HG02943 (cell line): ENCODE measurements at regions not wholly inside any gene's neighbourhood (a gene's known extent, or its start where the extent isn't known, plus 50 kb on each side); places are given as distances from the start of the nearest gene placed in this dataset.

Experiments used
- ATAC-seq: cut with Tn5 transposase; IDR thresholded peaks from one replicate; pipeline ENCODE4 v1.9.1; 2021; ENCODE audit warnings: mild to moderate bottlenecking, low read depth, moderate library complexity; ENCODE audit not compliant: unreplicated experiment

- no peak for ATAC-seq
Measured at GRCh38 chr12:87846045-87846444, 183.2 kb downstream of the C12orf50 start.

DNA sequence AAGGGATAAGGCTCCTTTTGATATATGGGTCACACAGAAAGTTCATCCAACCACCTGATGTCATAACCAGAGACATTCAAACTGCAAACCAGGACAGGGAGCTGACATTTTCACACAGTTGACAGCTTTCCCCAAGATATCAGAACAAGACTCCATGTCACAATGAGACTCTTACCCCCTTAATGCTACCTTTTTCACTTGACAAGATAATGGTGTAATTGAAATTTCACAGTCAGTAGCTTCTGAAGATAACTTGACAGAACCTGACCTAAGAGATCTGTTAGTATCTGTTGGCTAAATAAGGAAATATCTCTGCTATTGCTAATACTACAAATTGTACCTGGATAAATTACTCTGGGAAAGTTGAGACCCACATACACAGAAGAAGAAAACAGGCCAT is 187.3 kb downstream of the C12orf50 start:
- ATAC-seq: no peak

GRCh38 chr12:87836190-87836589 is 193.0 kb downstream of the C12orf50 start:
- no peak for ATAC-seq

DNA sequence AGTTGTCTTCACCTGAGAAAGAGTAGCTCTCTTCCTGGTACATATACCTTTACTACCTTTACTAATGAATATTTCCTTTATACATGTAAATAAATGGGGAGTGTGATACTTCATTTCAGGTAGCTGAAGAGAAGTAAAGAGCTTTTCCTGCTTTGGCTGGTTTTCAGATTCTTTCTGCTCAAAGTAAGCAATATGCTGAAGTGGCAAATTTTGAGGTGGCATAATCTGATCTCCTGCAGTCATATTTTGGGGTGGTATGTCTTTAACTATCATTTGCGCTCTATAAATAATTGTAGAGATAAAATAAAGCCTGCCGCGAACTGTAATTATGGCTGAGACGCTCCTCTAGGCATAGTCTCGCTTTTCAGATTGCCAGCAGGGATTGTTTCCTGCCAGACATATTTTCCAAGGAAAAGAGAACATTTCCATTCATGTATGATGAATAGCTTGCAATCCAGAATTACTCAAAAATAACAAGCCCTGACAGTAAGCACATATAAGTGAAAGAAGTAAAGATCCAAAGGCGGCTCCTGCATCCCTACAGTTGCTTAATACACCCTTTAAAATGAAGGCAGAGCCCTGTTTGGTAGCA is 200.7 kb downstream of the C12orf50 start:
- ATAC-seq: no peak

GRCh38 chr12:87827638-87828264 is 201.4 kb downstream of the C12orf50 start:
- no peak for ATAC-seq

GRCh38 chr12:87822923-87823322 is 206.3 kb downstream of the C12orf50 start:
- ATAC-seq: no peak

DNA sequence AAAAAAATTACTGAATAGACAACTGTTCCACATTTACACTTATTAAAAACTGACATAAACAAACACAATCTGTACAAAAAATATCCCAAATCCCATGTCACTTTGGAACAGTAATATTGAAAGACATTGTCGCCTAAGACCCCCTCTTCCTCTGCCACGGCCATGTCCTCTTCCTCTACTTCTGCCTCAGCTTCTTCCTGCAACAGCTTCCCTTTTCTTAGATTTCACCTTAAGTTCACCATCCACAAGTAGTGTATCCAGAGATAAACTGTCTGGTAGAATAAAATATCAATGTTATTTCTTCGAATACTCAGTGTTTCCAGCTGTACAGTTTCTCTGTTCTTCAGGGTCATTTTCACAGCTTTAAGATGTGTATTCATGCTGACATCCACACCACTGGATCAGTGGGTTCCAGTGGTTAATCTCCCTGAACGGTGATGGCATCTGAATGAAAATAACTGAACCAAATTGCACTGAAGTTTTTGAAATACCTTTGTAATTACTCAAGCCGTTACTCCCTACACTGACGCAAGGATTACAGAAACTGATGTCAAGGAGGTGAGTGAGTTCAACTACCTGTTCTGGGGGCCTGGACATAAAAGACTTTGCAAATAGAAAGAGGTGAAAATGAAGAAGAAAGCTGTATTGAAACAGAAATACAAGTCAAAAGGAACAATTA is 208.5 kb downstream of the C12orf50 start:
- ATAC-seq: no peak

DNA sequence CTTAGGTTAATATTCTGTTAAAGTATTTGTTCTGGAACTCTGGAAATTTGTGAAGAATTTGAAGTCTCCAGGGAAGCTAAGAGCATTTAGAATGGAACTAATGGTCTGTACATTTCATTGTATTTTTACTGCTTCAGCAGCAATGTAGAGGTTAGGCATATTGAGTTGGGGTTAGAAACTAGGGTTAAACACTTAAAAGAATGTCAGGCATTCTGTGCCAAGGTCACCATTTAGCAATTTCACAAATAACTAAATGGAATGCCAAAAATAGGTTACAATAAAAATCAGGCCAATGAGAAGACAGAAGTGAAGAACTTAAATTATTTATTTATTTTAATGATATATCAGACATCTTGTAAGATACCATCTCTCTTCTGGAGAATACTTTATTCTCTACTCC is 210.8 kb downstream of the C12orf50 start:
- no peak for ATAC-seq

- ATAC-seq: no peak
Measured at GRCh38 chr12:87815771-87816585, 213.2 kb downstream of the C12orf50 start.

DNA sequence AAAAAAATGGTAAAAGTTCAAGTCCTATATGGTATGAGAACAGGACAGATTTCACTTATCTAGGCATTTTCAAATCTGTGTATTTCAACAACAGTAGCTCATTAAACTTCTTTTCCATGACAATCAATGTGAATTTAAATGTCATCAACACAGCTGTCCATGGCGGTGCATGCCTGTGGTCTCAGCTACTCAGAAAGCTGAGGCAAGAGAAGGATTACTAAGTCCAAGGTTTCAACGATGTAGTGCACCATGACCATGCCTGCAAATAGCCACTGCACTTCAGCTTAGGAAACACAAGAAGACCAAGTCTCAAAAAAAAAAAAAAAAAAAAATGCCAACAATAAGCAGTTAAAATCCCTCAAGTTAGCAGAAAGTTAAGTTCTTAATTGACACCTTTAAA is 214.6 kb downstream of the C12orf50 start:
- no peak for ATAC-seq

- no peak for ATAC-seq
Measured at GRCh38 chr12:87813476-87814234, 215.5 kb downstream of the C12orf50 start.

DNA sequence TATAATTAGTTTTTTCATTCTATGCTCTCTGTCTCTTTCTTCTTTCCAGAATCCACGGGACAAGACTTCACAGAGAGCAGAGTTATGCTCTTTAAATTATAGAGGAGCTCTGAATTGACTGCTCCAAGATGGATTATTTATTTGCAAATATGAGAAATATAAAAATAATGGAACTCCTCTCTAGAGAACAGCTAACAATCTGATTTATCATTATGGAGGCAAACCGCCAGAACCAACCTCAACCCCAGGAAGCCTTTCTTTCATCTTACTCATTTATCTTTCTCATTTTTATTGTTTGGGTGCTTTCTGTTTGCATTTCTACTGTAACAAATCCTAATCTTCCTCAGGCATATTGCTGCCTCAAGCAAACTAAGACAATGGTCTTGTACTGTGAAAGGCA is 216.5 kb downstream of the C12orf50 start:
- no peak for ATAC-seq

DNA sequence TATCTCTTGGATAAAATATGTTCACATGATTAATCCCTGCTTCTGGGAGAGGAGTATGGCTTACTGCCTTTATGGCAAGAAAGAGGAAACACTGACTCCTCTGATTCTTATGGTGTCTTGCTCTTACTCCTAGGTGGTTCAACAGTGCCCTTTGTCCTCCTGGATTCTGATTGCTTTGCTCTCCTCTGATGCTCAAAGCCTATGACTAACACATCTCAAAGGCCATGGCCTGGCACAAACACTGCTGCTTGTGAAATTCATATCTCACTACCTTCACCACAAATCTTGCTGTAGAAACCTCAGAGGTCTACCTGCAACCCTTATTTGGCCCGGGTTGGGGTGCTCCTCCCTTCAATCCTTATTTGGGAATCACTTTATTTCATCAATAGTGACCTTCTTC is 217.2 kb downstream of the C12orf50 start:
- ATAC-seq: no peak

- ATAC-seq: no peak
Measured at GRCh38 chr12:87809916-87810315, 219.3 kb downstream of the C12orf50 start.

DNA sequence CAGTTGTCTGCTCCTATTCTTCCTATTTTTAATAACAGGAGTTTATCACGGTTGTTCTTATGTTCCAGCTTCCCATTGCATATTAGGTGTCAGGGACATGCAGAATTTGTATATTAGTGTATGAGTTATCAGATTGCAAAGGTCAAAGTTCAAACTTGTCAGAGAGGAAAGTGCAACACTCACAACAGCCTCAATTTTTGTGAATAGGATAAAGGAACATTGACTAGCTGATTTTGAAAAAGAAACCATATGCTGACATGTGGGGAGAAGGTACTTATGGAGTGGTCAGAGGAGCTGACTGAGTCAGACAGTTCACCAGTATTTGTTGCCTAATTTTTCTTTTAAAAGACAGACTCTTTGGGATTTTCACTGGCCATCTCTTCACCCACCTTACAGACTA is 222.1 kb downstream of the C12orf50 start:
- no peak for ATAC-seq

DNA sequence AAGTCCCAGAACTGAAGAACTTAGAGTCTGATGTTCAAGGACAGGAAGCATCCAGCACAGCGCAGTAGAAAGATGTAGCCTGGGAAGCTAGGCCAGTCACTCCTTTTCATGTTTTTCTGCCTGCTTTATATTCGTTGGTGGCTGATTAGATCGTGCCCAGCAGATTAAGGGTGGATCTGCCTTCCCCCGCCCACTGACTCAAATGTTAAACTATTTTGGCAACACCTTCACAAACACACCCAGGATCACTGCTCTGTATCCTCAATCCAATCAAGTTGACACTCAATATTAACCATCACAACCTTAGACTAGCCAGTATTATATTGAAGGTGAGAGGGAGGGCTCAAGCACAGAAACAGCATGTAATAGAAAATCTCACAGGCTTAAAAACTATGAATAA is 222.9 kb downstream of the C12orf50 start:
- ATAC-seq: no peak

- no peak for ATAC-seq
Measured at GRCh38 chr12:87804386-87804785, 224.8 kb downstream of the C12orf50 start.

GRCh38 chr12:87802721-87803011 is 226.5 kb downstream of the C12orf50 start:
- ATAC-seq: no peak

DNA sequence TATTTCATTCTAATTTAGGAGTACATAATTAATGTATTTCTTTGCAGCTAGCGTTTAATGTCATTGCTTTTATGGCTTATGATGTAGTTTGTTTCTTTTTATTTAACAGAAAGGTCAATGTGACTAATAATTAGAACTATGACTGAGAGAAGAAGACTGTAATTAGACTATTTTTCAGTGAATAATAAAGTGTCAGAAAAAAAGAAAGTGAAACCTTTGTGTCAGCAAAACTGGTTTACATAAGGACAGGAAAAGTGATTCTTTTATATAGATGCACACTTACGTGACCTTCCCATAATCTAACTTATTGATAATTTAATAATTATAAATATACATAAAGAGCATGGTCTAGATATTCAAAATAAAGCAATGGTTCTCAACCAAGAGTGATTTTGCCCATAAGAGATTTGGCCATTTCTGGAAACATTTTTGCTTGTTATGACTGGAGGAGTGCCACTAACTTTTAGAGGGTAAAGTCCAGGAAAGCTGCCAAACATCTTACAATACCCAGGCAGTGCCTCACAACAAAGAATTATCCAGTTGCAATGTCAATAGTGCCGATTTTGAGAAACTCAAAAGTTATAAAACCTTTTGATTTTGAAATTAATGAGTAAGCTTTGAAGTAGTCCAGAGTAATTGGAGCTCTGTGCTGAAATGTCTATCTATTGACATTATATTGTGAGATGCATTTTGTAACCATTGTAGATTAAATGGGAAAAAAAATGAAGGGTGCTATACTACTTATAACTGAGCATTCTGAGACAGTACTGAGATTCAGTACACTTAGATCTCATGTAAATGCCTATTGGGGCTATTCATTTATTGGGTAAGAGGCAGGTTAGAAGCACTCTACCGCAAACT is 227.1 kb downstream of the C12orf50 start:
- no peak for ATAC-seq
